GM12874 (cell line): ENCODE measurements at regions not wholly inside any gene's neighbourhood (a gene's known extent, or its start where the extent isn't known, plus 50 kb on each side); places are given as distances from the start of the nearest gene placed in this dataset.

Experiments
- CTCF ChIP-seq: IDR thresholded peaks from 2 replicates; pipeline ENCODE4 v1.5.1; 2011; ENCODE audit warnings: low read depth, mild to moderate bottlenecking, control low read depth, low read length, moderate library complexity; ENCODE audit not compliant: insufficient read depth

- no peak for TF ChIP-seq CTCF
Observed at GRCh38 chr6:14270142-14270893, 152.7 kb downstream of the CD83 start.

- no peak for TF ChIP-seq CTCF
Observed at GRCh38 chr6:14270925-14271788, 153.6 kb downstream of the CD83 start.

- no peak for TF ChIP-seq CTCF
Observed at GRCh38 chr6:14271789-14272736, 154.5 kb downstream of the CD83 start.

GRCh38 chr6:14272737-14273085, 155.1 kb downstream of the CD83 start:
- no peak for TF ChIP-seq CTCF

GRCh38 chr6:14273191-14273590, 155.6 kb downstream of the CD83 start:
- no peak for TF ChIP-seq CTCF

GRCh38 chr6:14274016-14274415, 156.4 kb downstream of the CD83 start:
- TF ChIP-seq CTCF: no peak
